ENCODE measurements at regions not wholly inside any gene's neighbourhood (a gene's known extent, or its start where the extent isn't known, plus 50 kb on each side); places are given as distances from the start of the nearest gene placed in this dataset.
"Not testable (repeated sequence)": the region's sequence is repeated elsewhere in the genome, so short reads cannot be mapped to it uniquely, and the experiment has no call there.

DNA sequence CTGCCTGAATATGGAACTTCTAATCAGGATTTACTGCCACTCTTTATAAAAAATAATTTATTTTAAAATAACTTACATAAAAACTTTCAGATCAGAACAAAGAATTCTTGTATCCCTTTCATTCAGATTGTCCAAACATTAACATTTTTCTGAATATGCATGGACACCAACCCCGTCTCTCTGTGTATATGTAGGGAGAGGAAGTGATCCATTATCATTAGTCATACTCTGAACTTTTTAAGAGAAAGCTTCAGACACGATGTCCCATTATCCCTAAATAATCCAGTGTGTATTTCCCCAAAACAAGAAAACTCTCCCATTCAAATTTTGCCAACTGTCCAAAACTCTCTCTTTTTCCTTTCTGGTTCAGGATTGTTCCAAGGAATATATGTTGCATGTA is 122.3 kb upstream of the CXADR start:
- no peak overlapping the region for H3K4me3 ChIP-seq
- ATAC-seq = no peak
- TF ChIP-seq, protein P1, sequence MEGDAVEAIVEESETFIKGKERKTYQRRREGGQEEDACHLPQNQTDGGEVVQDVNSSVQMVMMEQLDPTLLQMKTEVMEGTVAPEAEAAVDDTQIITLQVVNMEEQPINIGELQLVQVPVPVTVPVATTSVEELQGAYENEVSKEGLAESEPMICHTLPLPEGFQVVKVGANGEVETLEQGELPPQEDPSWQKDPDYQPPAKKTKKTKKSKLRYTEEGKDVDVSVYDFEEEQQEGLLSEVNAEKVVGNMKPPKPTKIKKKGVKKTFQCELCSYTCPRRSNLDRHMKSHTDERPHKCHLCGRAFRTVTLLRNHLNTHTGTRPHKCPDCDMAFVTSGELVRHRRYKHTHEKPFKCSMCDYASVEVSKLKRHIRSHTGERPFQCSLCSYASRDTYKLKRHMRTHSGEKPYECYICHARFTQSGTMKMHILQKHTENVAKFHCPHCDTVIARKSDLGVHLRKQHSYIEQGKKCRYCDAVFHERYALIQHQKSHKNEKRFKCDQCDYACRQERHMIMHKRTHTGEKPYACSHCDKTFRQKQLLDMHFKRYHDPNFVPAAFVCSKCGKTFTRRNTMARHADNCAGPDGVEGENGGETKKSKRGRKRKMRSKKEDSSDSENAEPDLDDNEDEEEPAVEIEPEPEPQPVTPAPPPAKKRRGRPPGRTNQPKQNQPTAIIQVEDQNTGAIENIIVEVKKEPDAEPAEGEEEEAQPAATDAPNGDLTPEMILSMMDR (IDR thresholded peaks at IDR 0.05) = no peak
- no peak overlapping the region for H3K27ac ChIP-seq
- H3K9me3 ChIP-seq = no peaks in the 10 kb centered on the region
- no peaks in the 10 kb centered on the region for H3K27me3 ChIP-seq
- no peaks in the 10 kb centered on the region for H3K36me3 ChIP-seq
- DNase-seq = no peak
- H3K4me1 ChIP-seq = no peaks in the 10 kb centered on the region
- intact Hi-C loops (cut with DNase I) = no loop called here

DNA sequence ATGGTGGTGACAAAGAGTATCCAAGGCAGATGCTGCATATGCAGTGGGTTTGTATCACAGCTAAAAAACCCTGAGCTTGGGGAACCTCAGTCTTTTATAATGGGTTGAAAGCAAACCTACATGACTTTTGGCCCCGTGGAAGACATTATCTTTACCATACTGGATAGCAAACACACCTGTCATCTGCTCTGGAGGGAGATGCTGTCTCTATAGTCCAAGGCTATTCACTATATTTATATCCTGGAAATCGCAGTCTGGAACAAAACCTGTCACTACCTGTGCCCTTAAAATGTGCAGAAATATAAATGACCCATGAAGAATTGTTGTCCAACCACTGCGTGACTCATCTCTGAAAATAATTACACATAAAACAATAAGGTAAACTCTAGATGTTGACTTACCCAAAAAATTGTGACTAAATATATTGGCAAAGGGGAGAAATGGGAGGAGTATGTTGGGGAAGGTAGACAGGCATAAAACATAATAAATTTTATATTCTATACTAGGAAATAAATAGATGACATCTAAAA is 121.0 kb upstream of the CXADR start:
- intact Hi-C loops (cut with DNase I) = no loop called here
- ATAC-seq = no peak

DNA sequence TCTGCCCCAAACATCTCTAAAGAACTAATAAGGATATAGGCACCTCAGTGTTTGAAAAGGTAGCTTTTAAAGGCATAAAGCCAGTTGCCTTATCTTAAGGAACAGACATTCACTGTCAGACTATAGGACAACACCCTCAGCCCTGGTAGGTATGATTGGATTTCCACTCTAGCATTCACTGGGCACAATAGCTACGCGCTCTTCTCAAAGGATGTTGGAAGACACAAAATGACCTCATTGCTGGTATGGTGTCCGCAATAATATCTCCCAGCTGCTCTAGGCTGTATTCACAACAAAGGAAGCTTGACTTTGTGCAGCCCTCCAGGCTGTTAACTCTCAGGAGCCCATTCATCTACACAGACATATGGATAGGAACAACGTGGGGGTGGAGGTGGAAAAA is 119.4 kb upstream of the CXADR start:
- DNase-seq = no peak
- Histone ChIP-seq H3K27me3 (no peaks in the 10 kb centered on the region), H3K27ac (no peak overlapping the region), H3K36me3 (no peaks in the 10 kb centered on the region), H3K9me3 (no peaks in the 10 kb centered on the region), H3K4me1 (no peaks in the 10 kb centered on the region), H3K4me3 (no peak overlapping the region)
- no peak for ATAC-seq
- intact Hi-C loops (cut with DNase I) = no loop called here
- TF ChIP-seq, protein P1 (IDR thresholded peaks at IDR 0.05) = no peak

More for the DNA sequence above, 121.0 kb upstream of the CXADR start:
- Histone ChIP-seq H3K36me3 (no peaks in the 10 kb centered on the region), H3K4me1 (no peaks in the 10 kb centered on the region), H3K27me3 (no peaks in the 10 kb centered on the region), H3K27ac (no peak overlapping the region), H3K9me3 (no peaks in the 10 kb centered on the region), H3K4me3 (no peak overlapping the region)
- TF ChIP-seq, protein P1 (IDR thresholded peaks at IDR 0.05) = no peak
- no peak for DNase-seq

DNA sequence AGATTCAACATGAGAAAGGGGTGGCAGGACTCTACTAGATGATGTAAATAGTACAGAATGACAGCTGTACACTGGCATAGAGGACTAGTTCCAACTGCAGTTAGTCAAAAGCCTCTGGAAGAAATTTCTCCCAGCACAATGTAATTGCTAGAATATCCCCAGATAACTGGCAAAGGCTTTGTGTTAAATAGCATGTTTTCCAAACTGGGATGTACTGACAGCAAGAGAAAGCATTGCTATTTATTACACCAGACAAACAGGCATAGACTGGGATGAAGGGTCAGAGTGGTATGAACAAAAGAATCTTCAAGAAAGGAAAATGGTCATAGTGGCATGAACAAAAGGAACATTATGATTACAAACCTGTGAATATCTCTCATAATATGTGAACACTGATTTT is 115.9 kb upstream of the CXADR start:
- Histone ChIP-seq H3K27me3 (no peaks in the 10 kb centered on the region), H3K4me3 (no peak overlapping the region), H3K9me3 (no peaks in the 10 kb centered on the region), H3K27ac (no peak overlapping the region), H3K36me3 (no peaks in the 10 kb centered on the region), H3K4me1 (no peaks in the 10 kb centered on the region)
- TF ChIP-seq, protein P1 (IDR thresholded peaks at IDR 0.05) = no peak
- intact Hi-C loops (cut with DNase I) = no loop called here
- ATAC-seq (no peak), DNase-seq (no peak)

DNA sequence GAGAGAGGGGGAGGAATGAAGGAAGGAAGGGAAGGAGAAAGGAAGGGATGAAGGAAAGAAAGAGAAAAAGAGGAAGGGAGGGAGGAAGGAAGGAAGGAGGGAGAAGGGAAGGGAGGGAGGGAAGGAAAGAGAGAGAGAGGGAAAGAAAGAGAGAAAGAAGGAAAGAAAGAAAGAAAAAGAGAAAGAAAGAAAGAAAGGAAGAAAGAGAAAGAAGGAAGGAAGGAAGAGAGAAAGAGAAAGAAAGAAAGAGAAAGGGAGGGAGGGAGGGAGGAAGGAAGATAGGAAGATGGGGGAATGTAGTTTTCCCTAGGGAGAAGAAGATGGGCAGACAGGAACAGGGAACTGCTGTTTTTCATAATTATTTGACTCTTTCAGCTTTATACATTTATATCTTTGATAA is 115.1 kb upstream of the CXADR start:
- Histone ChIP-seq H3K9me3 (no peaks in the 10 kb centered on the region), H3K4me3 (no peak overlapping the region), H3K36me3 (no peaks in the 10 kb centered on the region), H3K4me1 (no peaks in the 10 kb centered on the region), H3K27me3 (no peaks in the 10 kb centered on the region), H3K27ac (no peak overlapping the region)
- intact Hi-C loops (cut with DNase I) = no loop called here
- DNase-seq (no peak), ATAC-seq (no peak)
- TF ChIP-seq, protein P1 (IDR thresholded peaks at IDR 0.05) = no peak

DNA sequence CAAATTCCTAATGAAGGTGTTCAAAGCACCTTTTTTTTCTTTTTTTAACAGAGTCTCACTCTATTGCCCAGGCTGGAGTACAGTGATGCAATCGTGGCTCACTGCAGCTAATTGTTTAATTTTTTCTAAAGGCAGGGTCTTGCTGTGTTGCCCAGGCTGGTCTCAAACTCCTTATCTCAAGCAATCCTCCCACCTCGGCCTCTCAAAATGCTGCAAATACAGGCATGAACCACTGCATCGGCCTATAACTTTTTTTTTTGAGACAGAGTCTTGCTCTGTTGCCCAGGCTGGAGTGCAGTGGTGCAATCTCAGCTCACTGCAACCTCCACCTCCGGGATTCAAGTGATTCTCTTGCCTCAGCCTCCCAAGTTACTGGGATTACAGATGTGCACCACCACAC is 113.9 kb upstream of the CXADR start:
- intact Hi-C loops (cut with DNase I); H3K27ac ChIP-seq; DNase-seq; H3K4me1 ChIP-seq; H3K4me3 ChIP-seq; ATAC-seq; H3K36me3 ChIP-seq; H3K27me3 ChIP-seq; H3K9me3 ChIP-seq: not testable (repeated sequence)
